ENCODE measurements at regions not wholly inside any gene's neighbourhood (a gene's known extent, or its start where the extent isn't known, plus 50 kb on each side); places are given as distances from the start of the nearest gene placed in this dataset.
A peak's percentile ranks its signal among the peaks of the same experiment; 100 is the strongest.

- no peak for DNase-seq (ENCODE audit: low read depth in 4 of 4, low spot score in 2 of 4)
These were observed 622.3 kb upstream of the PLXNA2 start for GRCh38 chr1:208866386-208866955.

- no peak for DNase-seq (ENCODE audit: low read depth in 4 of 4, low spot score in 2 of 4)
These were observed 624.4 kb upstream of the PLXNA2 start for GRCh38 chr1:208868554-208868953.

DNA sequence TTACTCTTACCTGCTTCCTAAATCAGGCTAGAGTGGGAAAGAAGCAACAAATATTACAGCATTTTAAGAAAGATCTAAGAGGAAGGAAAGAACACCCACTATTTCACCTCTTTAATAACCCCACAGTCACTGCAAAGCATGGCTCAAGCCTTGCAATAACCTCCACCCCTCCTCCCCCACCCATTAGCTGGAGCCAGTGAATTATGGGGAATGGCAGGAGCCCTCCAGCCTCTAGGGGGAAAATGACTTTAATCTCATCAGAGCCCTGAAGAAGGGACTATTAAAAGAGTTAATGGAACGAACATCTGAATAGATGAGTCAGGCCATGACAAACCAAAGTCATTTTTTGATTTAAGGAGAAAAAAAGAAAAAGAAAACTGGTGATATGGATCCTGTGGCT lies 630.7 kb upstream of the PLXNA2 start:
- no peak for DNase-seq (ENCODE audit: low read depth in 4 of 4, low spot score in 2 of 4)

DNA sequence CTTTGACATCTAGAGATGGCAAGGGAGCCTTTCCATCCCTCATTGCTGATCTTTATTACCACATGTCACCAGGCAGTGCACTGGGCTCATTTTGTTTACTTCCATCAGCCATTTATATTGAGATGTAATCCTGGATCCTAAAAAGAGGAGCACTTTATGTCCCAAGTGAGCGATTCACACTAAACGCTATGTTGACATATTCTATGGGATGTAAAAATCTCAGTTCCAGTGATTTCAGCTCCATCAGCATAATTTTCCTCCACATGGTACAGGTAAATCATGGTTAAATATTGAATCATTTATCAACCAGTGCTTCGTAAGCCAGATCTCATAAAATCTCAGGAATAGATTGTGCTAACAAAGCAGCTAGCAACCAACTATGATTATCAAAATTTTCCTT lies 634.8 kb upstream of the PLXNA2 start:
- no peak for DNase-seq (ENCODE audit: low read depth in 4 of 4, low spot score in 2 of 4)

- peak in 2 of 4 donors; percentile 3 for DNase-seq (ENCODE audit: low read depth in 4 of 4, low spot score in 2 of 4)
These were observed 636.4 kb upstream of the PLXNA2 start for GRCh38 chr1:208880433-208881100.

DNA sequence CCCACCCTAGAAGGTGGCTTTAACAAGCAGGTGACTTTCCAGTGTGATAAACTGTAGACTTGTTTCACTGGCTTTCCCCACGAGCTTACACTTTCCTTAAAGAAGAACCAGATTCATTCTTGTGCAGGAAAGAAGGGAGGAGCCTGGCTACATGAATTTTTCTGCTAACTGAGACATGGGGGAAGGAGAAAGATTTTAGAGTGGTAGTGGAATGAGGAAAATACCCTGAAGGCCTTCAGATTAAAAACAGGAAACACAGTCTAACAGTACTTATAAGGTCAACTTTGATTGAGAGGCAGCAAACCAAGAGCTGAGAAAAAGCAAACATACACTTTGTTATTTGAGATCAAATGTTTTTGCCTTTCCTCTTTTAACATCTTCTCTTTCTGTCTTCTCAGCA lies 640.9 kb upstream of the PLXNA2 start:
- no peak for DNase-seq (ENCODE audit: low read depth in 4 of 4, low spot score in 2 of 4)

DNA sequence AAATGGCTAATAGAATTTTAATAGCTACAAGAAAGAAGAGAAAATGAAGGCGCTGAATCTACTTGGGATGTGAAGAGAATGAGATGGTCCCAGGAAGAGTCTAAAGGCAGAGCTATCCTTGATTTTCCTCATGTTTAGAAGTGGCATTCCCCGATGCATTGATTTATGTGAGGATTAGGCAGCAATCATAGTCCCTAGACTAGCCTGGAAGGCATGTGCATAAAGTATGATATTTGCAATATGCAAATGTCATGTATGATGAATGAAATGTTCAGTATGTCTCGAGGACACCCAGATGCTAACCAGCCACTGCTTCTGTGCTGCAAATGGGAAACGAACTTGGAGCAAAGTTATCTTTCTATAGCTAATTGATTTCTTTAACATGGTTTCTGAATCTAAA lies 641.5 kb upstream of the PLXNA2 start:
- no peak for DNase-seq (ENCODE audit: low read depth in 4 of 4, low spot score in 2 of 4)

DNA sequence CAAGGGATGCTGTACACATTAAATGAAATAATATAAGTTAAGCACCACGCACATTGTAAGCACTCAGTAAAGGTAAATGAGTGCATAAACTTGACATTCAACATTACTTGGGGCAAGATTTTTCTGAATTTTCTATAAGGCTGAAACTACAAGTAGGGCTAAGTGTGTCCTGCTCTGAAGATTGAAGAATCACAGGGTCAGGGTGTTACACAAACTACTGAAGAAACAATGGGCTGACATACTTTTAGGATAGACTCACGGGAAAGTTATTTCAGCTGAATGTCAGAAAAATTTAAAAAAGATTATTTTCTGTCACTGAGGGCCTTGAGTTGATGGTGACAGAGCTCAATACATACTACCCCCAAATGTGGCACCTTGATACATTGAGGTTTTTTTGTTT lies 644.2 kb upstream of the PLXNA2 start:
- DNase-seq (ENCODE audit: low read depth in 4 of 4, low spot score in 2 of 4) = no peak

DNA sequence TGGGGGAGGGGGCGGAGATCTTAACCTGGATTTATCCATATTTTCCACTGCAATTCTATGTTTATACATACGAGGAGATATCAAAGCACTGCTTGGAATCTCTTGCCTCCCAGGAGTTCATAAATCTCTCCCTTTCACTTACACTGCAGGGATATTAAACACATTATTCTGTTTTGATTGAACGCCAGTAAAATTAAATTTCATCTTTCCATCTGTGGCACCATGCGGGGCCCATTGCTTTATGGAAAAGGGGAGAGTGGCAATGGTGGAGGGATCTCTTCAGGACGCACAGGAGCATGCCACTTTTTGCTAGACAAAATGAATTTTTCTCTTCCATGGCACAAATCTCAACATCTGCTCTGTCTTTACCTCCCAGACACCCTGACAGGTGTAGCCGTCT lies 648.0 kb upstream of the PLXNA2 start:
- no peak for DNase-seq (ENCODE audit: low read depth in 4 of 4, low spot score in 2 of 4)

DNA sequence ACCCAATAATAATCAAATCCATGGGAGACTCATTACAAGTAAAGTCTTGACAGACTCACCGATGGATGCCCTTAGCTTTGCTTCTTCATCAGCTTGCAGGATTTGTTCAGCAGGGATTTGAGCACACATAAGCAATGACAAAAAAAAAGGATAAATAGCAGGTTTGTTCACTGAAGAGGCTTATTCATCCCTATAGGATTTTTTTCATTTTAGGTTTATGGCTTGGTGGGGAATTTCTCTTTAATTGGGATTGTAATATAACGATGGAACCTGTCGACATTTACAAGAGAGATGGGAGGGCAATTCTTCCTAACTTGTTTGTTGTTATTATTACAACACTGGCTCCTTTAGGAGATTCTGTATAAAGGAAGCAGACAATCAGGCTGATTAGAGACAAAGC lies 649.1 kb upstream of the PLXNA2 start:
- DNase-seq (ENCODE audit: low read depth in 4 of 4, low spot score in 2 of 4) = no peak

GRCh38 chr1:208895181-208895580 lies 651.0 kb upstream of the PLXNA2 start:
- DNase-seq (ENCODE audit: low read depth in 4 of 4, low spot score in 2 of 4) = no peak

GRCh38 chr1:208895820-208896219 lies 651.6 kb upstream of the PLXNA2 start:
- DNase-seq (ENCODE audit: low read depth in 4 of 4, low spot score in 2 of 4) = no peak

DNA sequence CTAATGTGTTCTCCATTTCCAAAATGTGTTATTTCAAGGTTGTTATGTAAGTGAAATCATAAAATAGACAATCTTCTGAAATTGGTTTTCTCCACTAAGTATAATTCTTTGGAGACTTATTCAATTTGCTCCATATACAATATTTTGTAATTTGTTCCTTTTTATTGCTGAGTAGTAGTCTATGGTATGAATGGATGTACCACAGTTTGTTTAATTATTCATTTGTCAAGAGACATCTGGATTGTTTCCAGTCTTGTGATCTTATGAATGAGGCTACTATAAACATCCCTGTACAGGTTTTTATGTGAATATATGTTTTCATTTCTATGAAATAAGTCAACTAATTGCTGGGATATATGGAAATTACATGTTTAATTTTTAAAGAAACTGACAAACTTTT lies 652.6 kb upstream of the PLXNA2 start:
- DNase-seq (ENCODE audit: low read depth in 4 of 4, low spot score in 2 of 4) = no peak

DNA sequence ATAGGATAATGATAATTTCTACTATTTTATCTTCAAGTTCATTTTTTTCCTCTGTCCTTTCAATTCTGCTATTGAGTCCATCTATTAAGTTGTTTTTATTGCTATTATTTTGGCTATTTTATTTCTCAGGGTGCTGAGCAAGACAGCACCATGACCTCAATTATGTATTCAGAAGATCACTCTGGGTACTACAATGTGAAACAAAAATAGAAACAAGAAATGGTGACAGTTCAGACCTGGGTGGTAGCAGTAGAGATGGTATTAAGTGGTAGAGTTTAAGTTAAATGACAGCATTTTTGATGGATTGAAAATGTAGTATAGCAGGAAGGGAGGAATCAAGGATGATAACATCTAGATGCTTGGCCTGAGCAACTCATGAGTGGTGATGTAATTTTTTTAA lies 655.3 kb upstream of the PLXNA2 start:
- no peak for DNase-seq (ENCODE audit: low read depth in 4 of 4, low spot score in 2 of 4)

DNA sequence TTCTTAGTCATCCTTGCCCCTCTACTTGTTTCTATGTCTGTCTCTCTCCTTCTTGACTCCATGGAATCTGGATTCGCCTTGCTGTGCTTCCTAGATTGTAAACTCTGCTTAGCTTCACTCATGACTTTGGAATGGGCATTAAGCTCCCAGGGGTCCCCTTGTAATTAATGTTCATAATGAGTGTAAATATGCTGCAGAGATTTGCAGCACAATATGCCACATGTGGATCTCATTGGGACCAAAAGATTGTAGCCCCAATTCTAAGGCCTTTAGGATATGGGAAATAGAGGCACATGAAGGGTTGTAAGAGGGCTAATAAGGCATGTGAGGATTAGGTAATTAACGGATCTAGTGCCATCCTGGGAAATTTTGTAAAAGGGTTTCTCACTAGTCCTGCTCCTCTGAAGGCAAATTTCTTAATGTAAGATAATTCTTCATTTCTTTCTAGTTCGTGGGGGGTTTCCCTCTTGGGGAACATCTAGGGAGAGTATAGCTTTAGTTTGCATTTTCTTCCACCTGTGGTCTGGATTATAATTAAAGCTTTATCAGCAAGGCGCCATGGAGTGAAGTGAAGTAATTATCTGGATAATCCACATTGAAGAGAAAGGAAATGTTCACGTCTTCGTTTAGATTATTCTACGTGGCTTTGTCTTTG lies 659.2 kb upstream of the PLXNA2 start:
- no peak for DNase-seq (ENCODE audit: low read depth in 4 of 4, low spot score in 2 of 4)

- no peak for DNase-seq (ENCODE audit: low read depth in 4 of 4, low spot score in 2 of 4)
These were observed 663.6 kb upstream of the PLXNA2 start for GRCh38 chr1:208907790-208908189.

- no peak for DNase-seq (ENCODE audit: low read depth in 4 of 4, low spot score in 2 of 4)
These were observed 665.1 kb upstream of the PLXNA2 start for GRCh38 chr1:208909011-208909984.

GRCh38 chr1:208910161-208910560 lies 666.0 kb upstream of the PLXNA2 start:
- DNase-seq (ENCODE audit: low read depth in 4 of 4, low spot score in 2 of 4) = no peak

GRCh38 chr1:208917281-208917680 lies 666.2 kb upstream of the CAMK1G start:
- DNase-seq (ENCODE audit: low read depth in 4 of 4, low spot score in 2 of 4) = no peak

- DNase-seq (ENCODE audit: low read depth in 4 of 4, low spot score in 2 of 4) = no peak
These were observed 665.8 kb upstream of the CAMK1G start for GRCh38 chr1:208917723-208918122.

DNA sequence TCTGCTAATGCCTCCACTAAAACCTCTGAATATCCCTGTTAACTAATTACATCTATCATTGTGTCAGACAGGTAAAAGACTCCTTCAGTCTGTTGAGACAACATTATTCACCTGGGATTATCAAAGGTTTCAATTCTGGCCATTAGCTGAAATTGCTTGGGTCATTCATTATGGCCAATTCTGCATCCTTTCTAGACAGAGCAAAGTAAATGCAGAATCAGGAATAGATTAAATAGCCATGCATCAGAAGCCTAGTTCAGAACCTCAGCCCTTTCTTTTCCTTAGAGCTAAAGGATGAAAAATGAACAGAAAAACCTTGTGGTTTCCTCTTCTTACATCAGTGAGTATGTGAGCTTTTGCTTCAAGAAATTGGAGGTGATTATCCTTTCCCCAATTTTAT lies 665.4 kb upstream of the CAMK1G start:
- no peak for DNase-seq (ENCODE audit: low read depth in 4 of 4, low spot score in 2 of 4)

Data from left renal cortex interstitium (tissue), 4 donors.